Endodermal cell (in vitro differentiated cells): ENCODE measurements at regions not wholly inside any gene's neighbourhood (a gene's known extent, or its start where the extent isn't known, plus 50 kb on each side); places are given as distances from the start of the nearest gene placed in this dataset.

Experiments
- DNase-seq: peaks from one replicate; pipeline ENCODE4 v3.0.0-alpha.2; 2017
- H3K27ac ChIP-seq: 2 replicates; pipeline ENCODE4 v1.5.1; 2013; ENCODE audit warnings: mild to moderate bottlenecking, low read depth, low read length, moderate library complexity
- H3K27me3 ChIP-seq: 2 replicates; pipeline ENCODE4 v1.6.1; 2013; ENCODE audit warnings: mild to moderate bottlenecking, low read length, moderate library complexity; ENCODE audit not compliant: insufficient read depth, control insufficient read depth, poor library complexity, severe bottlenecking
- H3K36me3 ChIP-seq: 2 replicates; pipeline ENCODE4 v1.7.0; 2013; ENCODE audit warnings: mild to moderate bottlenecking, low read length, moderate library complexity; ENCODE audit not compliant: control insufficient read depth, insufficient read depth
- H3K4me1 ChIP-seq: one replicate; pipeline ENCODE4 v1.7.0; 2013; ENCODE audit warnings: low read length; ENCODE audit not compliant: control insufficient read depth, insufficient read depth
- H3K4me3 ChIP-seq: 2 replicates; pipeline ENCODE4 v1.5.1; 2013; ENCODE audit warnings: mild to moderate bottlenecking, low read length, moderate library complexity
- H3K9ac ChIP-seq: 2 replicates; pipeline ENCODE4 v1.6.1; 2013; ENCODE audit warnings: mild to moderate bottlenecking, low read length, moderate library complexity; ENCODE audit not compliant: poor library complexity, severe bottlenecking; ENCODE audit errors: extremely low read depth
- H3K9me3 ChIP-seq: 2 replicates; pipeline ENCODE4 v1.6.1; 2013; ENCODE audit warnings: mild to moderate bottlenecking, low read length, moderate library complexity; ENCODE audit not compliant: control insufficient read depth
- H3K27ac Mint-ChIP-seq: 2 replicates; pipeline ENCODE4 v1.8.0; 2020; ENCODE audit warnings: mixed read lengths
- H3K27me3 Mint-ChIP-seq: 2 replicates; pipeline ENCODE4 v1.8.0; 2021; ENCODE audit warnings: mild to moderate bottlenecking, mixed read lengths; ENCODE audit not compliant: insufficient read depth
- H3K36me3 Mint-ChIP-seq: 2 replicates; pipeline ENCODE4 v1.8.0; 2020; ENCODE audit warnings: low read depth, mixed read lengths
- H3K4me1 Mint-ChIP-seq: 2 replicates; pipeline ENCODE4 v1.8.0; 2020; ENCODE audit warnings: mixed read lengths
- H3K4me3 Mint-ChIP-seq: 2 replicates; pipeline ENCODE4 v1.8.0; 2020; ENCODE audit warnings: mild to moderate bottlenecking, moderate library complexity, mixed read lengths
- H3K9me3 Mint-ChIP-seq: 2 replicates; pipeline ENCODE4 v1.8.0; 2020; ENCODE audit warnings: mild to moderate bottlenecking, mixed read lengths
- CTCF ChIP-seq: fragments of 200-600 bp; sonication (generic); conservative IDR thresholded peaks from 2 replicates; pipeline ENCODE4 v1.5.0; 2021; ENCODE audit warnings: antibody characterized with exemption, mild to moderate bottlenecking
- WGBS, 2 experiments: methylation state at CpG; one replicate each; pipeline versions ENCODE4 v1.1.5 to v1.1.7; 2013; ENCODE audit warnings: missing lambda C conversion rate in 2 of 2, mixed read lengths in 1 of 2; ENCODE audit not compliant: insufficient coverage in 1 of 2, insufficient read length in 1 of 2; 5-methylcytosine and 5-hydroxymethylcytosine counted together

GRCh38 chr3:70646635-70647034 lies 334.2 kb upstream of the MDFIC2 start:
- Histone ChIP-seq H3K36me3 (no peaks in the 10 kb centered on the region), H3K27ac (no peak overlapping the region), H3K9ac (no peak overlapping the region), H3K9me3 (no peaks in the 10 kb centered on the region), H3K27me3 (no peaks in the 10 kb centered on the region), H3K4me3 (no peak overlapping the region), H3K4me1 (no peaks in the 10 kb centered on the region)
- Mint-ChIP-seq H3K4me3 (no peak overlapping the region), H3K36me3 (no peaks in the 10 kb centered on the region), H3K4me1 (no peaks in the 10 kb centered on the region), H3K9me3 (peaks cover 4% of the 10 kb centered on the region), H3K27ac (no peak overlapping the region), H3K27me3 (no peaks in the 10 kb centered on the region)
- TF ChIP-seq CTCF = no peak
- no peak for DNase-seq

GRCh38 chr3:70640481-70640880 lies 328.0 kb upstream of the MDFIC2 start:
- Histone ChIP-seq H3K27ac (no peak overlapping the region), H3K36me3 (no peaks in the 10 kb centered on the region), H3K4me3 (no peak overlapping the region), H3K4me1 (no peaks in the 10 kb centered on the region), H3K9me3 (no peaks in the 10 kb centered on the region), H3K9ac (no peak overlapping the region), H3K27me3 (no peaks in the 10 kb centered on the region)
- H3K27me3 Mint-ChIP-seq = no peaks in the 10 kb centered on the region
- H3K36me3 Mint-ChIP-seq = no peaks in the 10 kb centered on the region
- H3K27ac Mint-ChIP-seq = no peak overlapping the region
- H3K4me3 Mint-ChIP-seq = no peak overlapping the region
- no peak for TF ChIP-seq CTCF
- no peaks in the 10 kb centered on the region for H3K4me1 Mint-ChIP-seq
- no peak for DNase-seq
- H3K9me3 Mint-ChIP-seq = peaks cover 4% of the 10 kb centered on the region

- Mint-ChIP-seq H3K9me3 (no peaks in the 10 kb centered on the region), H3K27me3 (no peaks in the 10 kb centered on the region), H3K4me1 (peaks cover 3% of the 10 kb centered on the region), H3K27ac (no peak overlapping the region), H3K4me3 (no peak overlapping the region), H3K36me3 (no peaks in the 10 kb centered on the region)
- H3K4me1 ChIP-seq = no peaks in the 10 kb centered on the region
- TF ChIP-seq CTCF = no peak
- DNase-seq = no peak
- H3K9ac ChIP-seq = no peak overlapping the region
- no peak overlapping the region for H3K4me3 ChIP-seq
- H3K36me3 ChIP-seq = no peaks in the 10 kb centered on the region
- H3K27me3 ChIP-seq = no peaks in the 10 kb centered on the region
- H3K27ac ChIP-seq = no peak overlapping the region
- H3K9me3 ChIP-seq = no peaks in the 10 kb centered on the region
- WGBS, 2 experiments = 79% methylated on average over 2 of the region's 2 CpGs; no CpG with 5 or more reads in 1 of the 2 experiments
Observed at GRCh38 chr3:70635301-70635700, 322.9 kb upstream of the MDFIC2 start.
